Stomach (tissue), 4 donors: ENCODE measurements at regions not wholly inside any gene's neighbourhood (a gene's known extent, or its start where the extent isn't known, plus 50 kb on each side); places are given as distances from the start of the nearest gene placed in this dataset.

Experiments used
- POLR2AphosphoS5 ChIP-seq, 3 donors: sonication (generic); formaldehyde crosslinking; IDR thresholded peaks; one replicate each; pipeline ENCODE4 v1.6.1; 2016; ENCODE audit warnings: antibody characterized with exemption in 3 of 3
- TF ChIP-seq, protein P1 (sequence below), 7 experiments: fragments of 450-650 bp in 4 of 7; fragments of 200-600 bp in 3 of 7; sonication (generic) in 3 of 7; IDR thresholded peaks; one replicate each; pipeline ENCODE4 v1.5.1; 2016 to 2019; ENCODE audit warnings: antibody characterized with exemption in 7 of 7, control low read depth in 2 of 7, mild to moderate bottlenecking in 1 of 7

DNA sequence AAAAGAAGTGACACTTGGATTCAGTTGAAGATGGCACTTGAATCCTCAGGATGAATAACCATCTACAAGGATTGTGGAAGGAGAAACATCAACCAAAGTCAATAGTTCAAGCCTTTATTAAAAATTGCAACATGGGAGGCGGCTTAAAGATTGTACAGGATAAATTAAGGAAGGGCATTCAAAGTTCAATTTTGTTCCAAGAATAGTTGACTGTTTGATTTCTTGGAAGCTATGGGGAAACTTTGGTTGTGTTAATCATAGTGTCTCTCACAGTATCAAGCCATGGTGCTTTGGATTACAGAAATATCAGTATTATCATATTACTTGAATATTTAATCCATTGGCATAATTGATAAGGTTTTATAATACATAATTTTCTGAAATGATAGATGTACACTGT is 1844.3 kb downstream of the MAT2B start:
- TF ChIP-seq, protein P1, sequence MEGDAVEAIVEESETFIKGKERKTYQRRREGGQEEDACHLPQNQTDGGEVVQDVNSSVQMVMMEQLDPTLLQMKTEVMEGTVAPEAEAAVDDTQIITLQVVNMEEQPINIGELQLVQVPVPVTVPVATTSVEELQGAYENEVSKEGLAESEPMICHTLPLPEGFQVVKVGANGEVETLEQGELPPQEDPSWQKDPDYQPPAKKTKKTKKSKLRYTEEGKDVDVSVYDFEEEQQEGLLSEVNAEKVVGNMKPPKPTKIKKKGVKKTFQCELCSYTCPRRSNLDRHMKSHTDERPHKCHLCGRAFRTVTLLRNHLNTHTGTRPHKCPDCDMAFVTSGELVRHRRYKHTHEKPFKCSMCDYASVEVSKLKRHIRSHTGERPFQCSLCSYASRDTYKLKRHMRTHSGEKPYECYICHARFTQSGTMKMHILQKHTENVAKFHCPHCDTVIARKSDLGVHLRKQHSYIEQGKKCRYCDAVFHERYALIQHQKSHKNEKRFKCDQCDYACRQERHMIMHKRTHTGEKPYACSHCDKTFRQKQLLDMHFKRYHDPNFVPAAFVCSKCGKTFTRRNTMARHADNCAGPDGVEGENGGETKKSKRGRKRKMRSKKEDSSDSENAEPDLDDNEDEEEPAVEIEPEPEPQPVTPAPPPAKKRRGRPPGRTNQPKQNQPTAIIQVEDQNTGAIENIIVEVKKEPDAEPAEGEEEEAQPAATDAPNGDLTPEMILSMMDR (IDR thresholded peaks at IDR 0.05): no peak
- TF ChIP-seq POLR2AphosphoS5 (IDR thresholded peaks at IDR 0.05): no peak
